Calu3 (cell line): ENCODE measurements at regions not wholly inside any gene's neighbourhood (a gene's known extent, or its start where the extent isn't known, plus 50 kb on each side); places are given as distances from the start of the nearest gene placed in this dataset.

Source experiments
- BruUV-seq: library from RNA; stranded (reverse); fragments of 400-500 nt; replicated peaks from 2 replicates; lab custom pipeline; 2021; lab: Mats Ljungman, UMichigan
- CTCF ChIA-PET: fragments of 300-600 bp; sonication (Branson Sonifier 250); formaldehyde crosslinking; loops from one replicate; lab custom pipeline; 2022; ENCODE audit warnings: antibody characterized with exemption; lab: Charles Lee
- DNase-seq: peaks from one replicate; pipeline ENCODE4 v3.0.0; 2022
- H3K27ac Mint-ChIP-seq: one replicate; pipeline ENCODE4 v1.8.0; 2022; ENCODE audit warnings: mixed read lengths; ENCODE audit not compliant: unreplicated experiment
- H3K27me3 Mint-ChIP-seq: one replicate; pipeline ENCODE4 v1.8.0; 2022; ENCODE audit warnings: mixed read lengths; ENCODE audit not compliant: unreplicated experiment
- H3K36me3 Mint-ChIP-seq: one replicate; pipeline ENCODE4 v1.8.0; 2022; ENCODE audit warnings: mild to moderate bottlenecking, moderate library complexity, mixed read lengths; ENCODE audit not compliant: insufficient read depth, unreplicated experiment
- H3K4me1 Mint-ChIP-seq: one replicate; pipeline ENCODE4 v1.8.0; 2022; ENCODE audit warnings: mild to moderate bottlenecking, low read depth, mixed read lengths; ENCODE audit not compliant: unreplicated experiment
- H3K4me3 Mint-ChIP-seq: one replicate; pipeline ENCODE4 v1.8.0; 2022; ENCODE audit warnings: mild to moderate bottlenecking, low read depth, moderate library complexity, mixed read lengths; ENCODE audit not compliant: unreplicated experiment
- H3K9me3 Mint-ChIP-seq: one replicate; pipeline ENCODE4 v1.8.0; 2022; ENCODE audit warnings: low read depth, mixed read lengths; ENCODE audit not compliant: unreplicated experiment
- CTCF ChIP-seq: fragments of 200-600 bp; IDR thresholded peaks from one replicate; pipeline ENCODE4 v1.8.0; 2022; ENCODE audit warnings: antibody characterized with exemption; ENCODE audit not compliant: unreplicated experiment
- intact Hi-C: fragments of 100-400 bp; cut with micrococcal nuclease; formaldehyde crosslinking; loops from one replicate; pipeline ENCODE4 v1.10.0; 2022; ENCODE audit not compliant: unreplicated experiment

GRCh38 chr11:134862105-134862502 is 450.1 kb upstream of the B3GAT1 start:
- Mint-ChIP-seq H3K4me3 (no peak overlapping the region), H3K9me3 (peaks cover 3% of the 10 kb centered on the region), H3K36me3 (no peaks in the 10 kb centered on the region), H3K4me1 (no peaks in the 10 kb centered on the region), H3K27me3 (no peaks in the 10 kb centered on the region), H3K27ac (no peak overlapping the region)
- intact Hi-C loops: no loop called here
- no TSS peak for BruUV-seq
- CTCF ChIA-PET: no interaction called here
- DNase-seq: no peak
- TF ChIP-seq CTCF: no peak

- H3K27ac Mint-ChIP-seq: no peak overlapping the region
- no peaks in the 10 kb centered on the region for H3K27me3 Mint-ChIP-seq
- DNase-seq: no peak
- intact Hi-C loops: no loop called here
- no peaks in the 10 kb centered on the region for H3K36me3 Mint-ChIP-seq
- BruUV-seq: no TSS peak
- CTCF ChIA-PET: no interaction called here
- peaks cover 3% of the 10 kb centered on the region for H3K9me3 Mint-ChIP-seq
- H3K4me3 Mint-ChIP-seq: no peak overlapping the region
- H3K4me1 Mint-ChIP-seq: no peaks in the 10 kb centered on the region
- no peak for TF ChIP-seq CTCF
These were observed 449.6 kb upstream of the B3GAT1 start for GRCh38 chr11:134861490-134862104.

GRCh38 chr11:134858783-134859480 is 446.9 kb upstream of the B3GAT1 start:
- peaks cover 9% of the 10 kb centered on the region for H3K9me3 Mint-ChIP-seq
- CTCF ChIA-PET: no interaction called here
- no peak for DNase-seq
- no peak overlapping the region for H3K4me3 Mint-ChIP-seq
- no peak for TF ChIP-seq CTCF
- no TSS peak for BruUV-seq
- no peaks in the 10 kb centered on the region for H3K4me1 Mint-ChIP-seq
- intact Hi-C loops: no loop called here
- no peaks in the 10 kb centered on the region for H3K36me3 Mint-ChIP-seq
- no peaks in the 10 kb centered on the region for H3K27me3 Mint-ChIP-seq
- no peak overlapping the region for H3K27ac Mint-ChIP-seq

- CTCF ChIA-PET: no interaction called here
- BruUV-seq: no TSS peak
- no peaks in the 10 kb centered on the region for H3K36me3 Mint-ChIP-seq
These were observed 445.0 kb upstream of the B3GAT1 start for GRCh38 chr11:134857035-134857434.

More at GRCh38 chr11:134857035-134857434, 445.0 kb upstream of the B3GAT1 start:
- H3K4me3 Mint-ChIP-seq: no peak overlapping the region
- no peaks in the 10 kb centered on the region for H3K4me1 Mint-ChIP-seq
- H3K27me3 Mint-ChIP-seq: no peaks in the 10 kb centered on the region
- no peak overlapping the region for H3K27ac Mint-ChIP-seq
- intact Hi-C loops: no loop called here
- H3K9me3 Mint-ChIP-seq: peaks cover 17% of the 10 kb centered on the region
- no peak for DNase-seq
- no peak for TF ChIP-seq CTCF
